GM13976 (cell line): ENCODE measurements at regions not wholly inside any gene's neighbourhood (a gene's known extent, or its start where the extent isn't known, plus 50 kb on each side); places are given as distances from the start of the nearest gene placed in this dataset.

ENCODE experiments used
- DNase-seq: peaks from one replicate; pipeline ENCODE4 v3.0.0; 2012; ENCODE audit warnings: low spot score
- in situ Hi-C: fragments of 300-500 bp; cut with MboI; formaldehyde crosslinking; loops from one replicate; pipeline ENCODE4 v1.12.0; 2022; ENCODE audit warnings: low sequenced_read_pairs, mixed read lengths, inconsistent platforms; ENCODE audit not compliant: unreplicated experiment
- TF ChIP-seq, protein P1 (sequence below): IDR thresholded peaks from 2 replicates; pipeline ENCODE4 v1.5.1; 2012; ENCODE audit warnings: borderline replicate concordance, mild to moderate bottlenecking; ENCODE audit not compliant: insufficient read depth; ENCODE audit errors: extremely low read depth, missing control alignments, control extremely low read depth

DNA sequence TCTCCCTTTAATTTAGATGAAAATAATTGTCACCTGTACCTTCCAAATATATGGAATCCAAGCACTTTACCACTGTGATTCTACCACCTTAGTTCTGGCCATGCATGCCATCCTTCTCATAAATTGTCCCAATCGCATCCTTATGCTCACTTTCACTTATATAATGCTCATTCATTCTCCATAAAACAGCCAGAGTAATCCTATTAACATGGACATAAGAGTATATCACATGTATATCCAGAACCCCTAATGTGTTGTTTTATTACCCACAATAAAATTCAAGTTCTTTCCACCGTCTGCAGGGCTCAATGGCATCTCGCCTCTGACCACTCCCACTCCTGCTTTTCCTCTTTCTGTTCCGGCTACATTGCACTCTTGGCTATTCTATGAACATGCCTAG lies 597.5 kb upstream of the MIR17HG start:
- TF ChIP-seq, protein P1, sequence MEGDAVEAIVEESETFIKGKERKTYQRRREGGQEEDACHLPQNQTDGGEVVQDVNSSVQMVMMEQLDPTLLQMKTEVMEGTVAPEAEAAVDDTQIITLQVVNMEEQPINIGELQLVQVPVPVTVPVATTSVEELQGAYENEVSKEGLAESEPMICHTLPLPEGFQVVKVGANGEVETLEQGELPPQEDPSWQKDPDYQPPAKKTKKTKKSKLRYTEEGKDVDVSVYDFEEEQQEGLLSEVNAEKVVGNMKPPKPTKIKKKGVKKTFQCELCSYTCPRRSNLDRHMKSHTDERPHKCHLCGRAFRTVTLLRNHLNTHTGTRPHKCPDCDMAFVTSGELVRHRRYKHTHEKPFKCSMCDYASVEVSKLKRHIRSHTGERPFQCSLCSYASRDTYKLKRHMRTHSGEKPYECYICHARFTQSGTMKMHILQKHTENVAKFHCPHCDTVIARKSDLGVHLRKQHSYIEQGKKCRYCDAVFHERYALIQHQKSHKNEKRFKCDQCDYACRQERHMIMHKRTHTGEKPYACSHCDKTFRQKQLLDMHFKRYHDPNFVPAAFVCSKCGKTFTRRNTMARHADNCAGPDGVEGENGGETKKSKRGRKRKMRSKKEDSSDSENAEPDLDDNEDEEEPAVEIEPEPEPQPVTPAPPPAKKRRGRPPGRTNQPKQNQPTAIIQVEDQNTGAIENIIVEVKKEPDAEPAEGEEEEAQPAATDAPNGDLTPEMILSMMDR: no peak
- in situ Hi-C loops: no loop called here
- no peak for DNase-seq

DNA sequence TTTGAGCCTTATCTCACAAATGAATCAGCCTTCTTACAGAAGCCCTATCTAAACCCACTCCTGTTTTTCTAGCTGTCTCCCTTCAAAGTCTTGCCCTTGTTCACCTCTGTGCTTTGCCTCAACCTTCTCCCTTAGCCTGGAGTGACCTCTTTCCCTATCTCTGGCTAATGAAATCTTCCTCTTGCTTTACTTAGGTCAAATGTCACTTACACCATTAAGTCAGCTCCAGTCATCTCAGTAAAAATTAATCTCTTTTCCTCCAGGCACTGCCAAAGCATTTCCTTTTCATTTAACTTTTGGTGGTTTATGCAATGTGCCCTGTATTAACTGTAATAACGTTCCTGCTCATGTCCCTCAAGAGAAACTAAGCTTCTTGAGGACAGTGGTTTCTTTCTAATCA lies 596.5 kb upstream of the MIR17HG start:
- in situ Hi-C loops: no loop called here
- no peak for DNase-seq
- TF ChIP-seq, protein P1: no peak

DNA sequence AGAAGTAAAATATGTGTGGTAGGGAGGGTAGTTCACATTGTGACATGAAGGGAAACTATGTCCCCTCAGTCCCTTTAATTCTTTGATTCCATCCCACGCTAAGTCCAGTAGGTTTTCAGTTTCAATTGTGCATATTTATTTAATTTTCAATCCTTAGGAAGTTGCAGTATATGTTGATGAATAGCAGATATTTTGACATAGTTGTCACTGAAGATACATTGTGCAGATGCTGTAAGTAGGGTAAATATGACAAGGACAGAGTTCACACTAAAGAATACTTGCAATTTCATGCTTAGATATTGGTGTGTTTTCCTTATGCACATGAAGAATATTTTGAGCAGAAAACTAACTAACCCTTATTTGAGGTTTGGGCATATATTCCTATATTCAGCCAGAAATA lies 595.4 kb upstream of the MIR17HG start:
- TF ChIP-seq, protein P1: no peak
- in situ Hi-C loops: no loop called here

DNA sequence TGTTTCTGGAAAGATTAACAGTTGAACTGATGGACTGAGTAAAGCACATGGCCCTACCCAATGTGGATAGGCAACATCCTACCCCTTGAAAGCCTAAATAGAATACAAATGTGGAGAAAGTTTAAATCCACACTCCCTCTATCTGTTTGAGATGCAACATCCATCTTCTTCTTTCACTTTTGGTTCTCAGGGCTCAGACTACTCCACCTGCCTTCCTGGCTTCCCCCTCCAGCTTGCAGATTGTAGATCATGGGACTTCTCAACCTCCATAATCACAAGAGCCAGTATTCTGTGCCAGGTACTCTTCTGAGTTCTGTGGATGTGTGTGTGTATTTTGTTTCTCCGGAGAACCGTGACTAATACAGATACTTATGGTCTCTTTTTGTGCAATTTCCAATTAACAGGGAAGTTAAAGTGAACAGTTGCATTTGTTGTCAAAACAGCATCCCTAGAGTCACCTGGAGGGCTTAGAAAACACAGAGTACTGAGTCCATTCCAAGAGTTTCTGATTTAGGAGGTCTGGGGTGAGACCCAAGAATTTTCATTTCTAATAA lies 590.3 kb upstream of the MIR17HG start:
- no peak for DNase-seq
- in situ Hi-C loops: no loop called here
- TF ChIP-seq, protein P1: no peak

More for the DNA sequence above, 595.4 kb upstream of the MIR17HG start:
- no peak for DNase-seq

DNA sequence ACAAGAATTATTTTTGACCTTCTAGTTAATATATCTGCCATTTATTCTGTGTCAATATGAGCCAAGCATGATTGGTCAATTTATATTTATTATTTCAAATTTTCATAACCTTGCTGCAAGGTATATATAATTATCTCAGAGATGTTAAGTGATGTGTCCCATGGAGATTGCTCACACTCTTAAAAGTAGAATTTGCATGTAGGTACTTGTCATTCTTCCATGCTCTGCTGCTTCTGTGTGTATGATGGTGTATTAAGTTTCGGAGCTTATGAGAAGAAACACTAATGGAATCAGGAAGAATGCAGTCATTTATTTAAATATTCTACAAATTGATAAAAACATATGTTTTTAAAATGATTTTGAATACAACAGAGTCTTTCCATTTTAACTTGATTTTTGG lies 586.8 kb upstream of the MIR17HG start:
- DNase-seq: no peak
- in situ Hi-C loops: no loop called here
- TF ChIP-seq, protein P1: no peak

DNA sequence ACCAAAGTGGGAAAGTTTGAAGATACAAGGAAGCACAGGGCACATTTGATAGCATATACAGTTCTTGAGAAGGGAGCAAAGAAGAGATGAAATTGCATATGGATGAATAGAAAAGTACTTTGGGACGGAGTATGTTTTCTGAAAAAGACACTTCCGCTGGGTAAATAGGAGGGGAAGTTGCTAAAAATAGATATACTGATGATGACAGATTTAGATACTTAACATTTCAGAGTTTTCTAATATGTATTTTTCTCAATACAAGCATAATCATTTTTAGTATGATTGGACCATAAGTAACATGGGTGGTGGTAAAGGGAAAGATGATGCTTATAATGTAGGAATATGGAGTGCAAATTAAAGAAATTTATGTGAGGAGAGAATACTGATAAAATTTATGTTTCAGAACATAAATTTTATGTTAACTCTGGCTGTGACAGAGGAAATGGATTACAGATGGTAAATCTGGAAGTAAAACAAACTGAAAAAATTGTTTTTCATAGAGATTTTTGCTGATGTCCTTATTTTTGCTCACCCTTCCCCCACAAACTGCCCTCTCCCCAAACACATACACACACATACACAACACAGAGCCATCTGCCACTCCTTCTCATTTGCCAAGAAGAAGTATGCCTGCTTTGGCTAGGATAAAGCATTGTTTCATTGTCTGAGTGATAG lies 583.9 kb upstream of the MIR17HG start:
- DNase-seq: no peak
- TF ChIP-seq, protein P1: no peak
- in situ Hi-C loops: no loop called here
